ENCODE measurements at regions not wholly inside any gene's neighbourhood (a gene's known extent, or its start where the extent isn't known, plus 50 kb on each side); places are given as distances from the start of the nearest gene placed in this dataset.
A peak's percentile ranks its signal among the peaks of the same experiment; 100 is the strongest.

DNA sequence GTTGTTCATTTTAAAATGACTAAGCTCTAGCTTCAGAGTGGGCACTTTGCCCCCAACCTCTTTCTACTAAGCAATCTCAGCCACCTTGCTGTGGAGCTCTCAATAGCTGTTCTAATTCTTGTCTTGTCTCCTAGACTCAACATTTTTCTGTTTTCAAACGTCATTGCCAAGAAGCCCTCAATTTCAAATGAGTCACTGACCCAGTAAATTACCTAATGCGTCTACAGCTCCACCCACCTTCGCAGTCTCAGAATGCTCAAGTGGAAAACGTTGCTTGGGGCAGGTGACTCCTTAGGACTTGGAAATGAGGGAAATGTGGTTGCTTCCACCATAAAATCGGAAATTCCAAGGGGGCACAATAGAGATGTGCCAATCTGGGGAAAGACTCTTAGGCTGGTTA, 59.0 kb downstream of the ING2 start:
- 66 to 73% methylated on average over 5 of the region's 5 CpGs for WGBS, 2 donors
- intact Hi-C loops (cut with DNase I) = no loop called here
- Histone ChIP-seq H3K9me3 (no peaks in the 10 kb centered on the region), H3K27me3 (no peaks in the 10 kb centered on the region), H3K4me1 (no peaks in the 10 kb centered on the region), H3K4me3 (no peak overlapping the region), H3K36me3 (replicated peaks in 1 of 2; ENCODE audit: insufficient read depth in 1 of 2, low read depth in 2 of 2) (no peaks in the 10 kb centered on the region), H3K27ac (no peak overlapping the region)
- no peak for ATAC-seq
- no peak for TF ChIP-seq POLR2A (IDR thresholded peaks at IDR 0.05)
- TF ChIP-seq, protein P1, sequence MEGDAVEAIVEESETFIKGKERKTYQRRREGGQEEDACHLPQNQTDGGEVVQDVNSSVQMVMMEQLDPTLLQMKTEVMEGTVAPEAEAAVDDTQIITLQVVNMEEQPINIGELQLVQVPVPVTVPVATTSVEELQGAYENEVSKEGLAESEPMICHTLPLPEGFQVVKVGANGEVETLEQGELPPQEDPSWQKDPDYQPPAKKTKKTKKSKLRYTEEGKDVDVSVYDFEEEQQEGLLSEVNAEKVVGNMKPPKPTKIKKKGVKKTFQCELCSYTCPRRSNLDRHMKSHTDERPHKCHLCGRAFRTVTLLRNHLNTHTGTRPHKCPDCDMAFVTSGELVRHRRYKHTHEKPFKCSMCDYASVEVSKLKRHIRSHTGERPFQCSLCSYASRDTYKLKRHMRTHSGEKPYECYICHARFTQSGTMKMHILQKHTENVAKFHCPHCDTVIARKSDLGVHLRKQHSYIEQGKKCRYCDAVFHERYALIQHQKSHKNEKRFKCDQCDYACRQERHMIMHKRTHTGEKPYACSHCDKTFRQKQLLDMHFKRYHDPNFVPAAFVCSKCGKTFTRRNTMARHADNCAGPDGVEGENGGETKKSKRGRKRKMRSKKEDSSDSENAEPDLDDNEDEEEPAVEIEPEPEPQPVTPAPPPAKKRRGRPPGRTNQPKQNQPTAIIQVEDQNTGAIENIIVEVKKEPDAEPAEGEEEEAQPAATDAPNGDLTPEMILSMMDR (IDR thresholded peaks at IDR 0.05) = no peak
- DNase-seq = no peak

DNA sequence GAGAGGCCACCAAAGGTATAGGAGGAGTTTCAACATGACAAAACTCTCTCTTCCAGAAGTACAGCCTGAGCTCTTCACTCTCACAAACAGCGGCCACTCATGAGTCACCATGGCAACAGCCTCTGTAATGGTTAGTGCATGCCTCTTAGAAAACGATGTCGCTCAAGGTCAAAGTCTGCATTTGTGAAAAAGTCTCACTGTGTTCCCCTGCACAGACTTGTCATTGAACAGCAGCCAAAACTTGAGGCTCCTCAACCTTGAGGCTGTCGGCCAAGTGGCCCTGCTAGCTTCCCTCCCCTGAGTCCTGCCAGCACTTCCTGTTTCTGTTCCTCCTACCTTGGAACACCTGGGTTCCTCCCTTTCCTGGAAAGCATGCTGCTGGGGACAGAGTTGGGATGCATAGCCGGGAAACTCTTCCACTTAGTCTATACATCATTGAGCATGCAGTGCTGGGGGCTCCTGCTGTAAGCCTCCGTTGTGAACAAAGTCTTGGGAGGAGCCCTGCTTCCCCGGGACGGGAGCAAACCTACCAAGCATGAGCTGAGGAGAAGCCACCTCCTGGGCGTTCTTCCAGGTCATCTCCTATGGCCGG, 66.6 kb downstream of the ING2 start:
- peak; percentile 88 to 97 (median 94) for DNase-seq
- Histone ChIP-seq H3K4me3 (no peak overlapping the region), H3K27me3 (no peaks in the 10 kb centered on the region), H3K4me1 (peaks cover 16% of the 10 kb centered on the region), H3K27ac (peak overlapping the region in 3 of 4 donors; percentile 47 to 76 (median 76)), H3K36me3 (replicated peaks in 1 of 2; ENCODE audit: insufficient read depth in 1 of 2, low read depth in 2 of 2) (no peaks in the 10 kb centered on the region), H3K9me3 (no peaks in the 10 kb centered on the region)
- ATAC-seq = peak; percentile 98
- TF ChIP-seq, protein P1 (IDR thresholded peaks at IDR 0.05) = peak in 1 of 7 experiments; percentile 1
- TF ChIP-seq POLR2A (IDR thresholded peaks at IDR 0.05) = peak in 1 of 3 donors; percentile 10
- intact Hi-C loops (cut with DNase I) = no loop called here
- WGBS, 2 donors = 12 to 18% methylated on average over 10 of the region's 10 CpGs

DNA sequence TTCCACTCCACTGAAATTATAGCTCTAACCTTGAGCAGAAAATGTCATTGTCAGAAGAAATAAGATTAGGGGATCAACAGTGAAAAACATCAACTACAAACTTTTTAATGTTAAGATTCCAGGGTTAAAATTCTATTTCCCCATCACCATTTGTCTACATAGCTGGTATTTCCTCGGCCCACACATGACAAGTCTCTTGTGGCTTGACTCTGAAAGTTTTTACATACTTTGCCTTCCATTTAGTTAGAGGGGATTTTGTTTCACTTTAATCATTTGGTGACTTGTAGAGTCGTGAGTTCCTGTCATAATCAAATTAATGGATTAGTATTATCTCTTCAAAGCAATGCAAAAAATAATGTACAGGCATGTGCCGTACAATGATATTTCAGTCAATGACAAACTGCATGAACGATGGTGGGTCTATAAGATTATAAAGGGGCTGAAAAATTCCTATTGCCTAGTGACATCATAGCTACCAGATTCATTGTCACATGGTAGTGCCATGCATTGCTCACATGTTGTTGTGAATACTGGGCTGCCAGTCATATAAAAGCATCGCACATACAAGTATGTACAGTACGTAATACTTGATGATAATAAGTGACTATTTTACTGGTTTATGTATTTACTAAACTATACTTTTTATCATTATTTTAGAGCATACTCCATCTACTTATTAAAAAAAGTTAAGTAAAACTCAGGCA, 72.0 kb downstream of the ING2 start:
- no peak overlapping the region for H3K27ac ChIP-seq
- intact Hi-C loops (cut with DNase I) = no loop called here
- ATAC-seq = no peak

DNA sequence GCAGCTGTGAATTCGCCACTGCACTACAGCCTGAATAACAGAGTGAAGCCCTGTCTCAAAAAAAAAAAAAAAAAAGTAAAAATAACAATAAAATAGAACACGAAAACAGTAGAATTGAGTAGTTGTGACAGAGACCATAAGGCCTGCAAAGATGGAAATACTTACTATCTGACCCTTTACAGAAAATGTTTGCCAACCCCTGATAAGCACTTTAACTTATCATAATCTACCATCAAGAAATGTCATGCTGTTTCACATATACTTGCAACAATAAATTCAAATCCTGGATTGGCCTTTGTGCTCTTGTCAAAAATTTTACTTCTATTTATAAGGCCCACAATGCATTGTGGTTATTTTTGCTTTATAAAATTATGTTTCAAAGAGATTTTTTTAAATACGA, 75.5 kb downstream of the ING2 start:
- H3K27me3 ChIP-seq = no peaks in the 10 kb centered on the region
- H3K27ac ChIP-seq = no peak overlapping the region
- ATAC-seq = no peak
- WGBS, 2 donors = 77 to 93% methylated on average over 3 of the region's 3 CpGs
- TF ChIP-seq, protein P1 (IDR thresholded peaks at IDR 0.05) = no peak
- no peak for TF ChIP-seq POLR2A (IDR thresholded peaks at IDR 0.05)
- no peak for DNase-seq
- H3K4me1 ChIP-seq = no peaks in the 10 kb centered on the region
- no peaks in the 10 kb centered on the region for H3K9me3 ChIP-seq
- intact Hi-C loops (cut with DNase I) = no loop called here
- H3K36me3 ChIP-seq (replicated peaks in 1 of 2; ENCODE audit: insufficient read depth in 1 of 2, low read depth in 2 of 2) = no peaks in the 10 kb centered on the region
- H3K4me3 ChIP-seq = no peak overlapping the region

More for the DNA sequence above, 72.0 kb downstream of the ING2 start:
- H3K4me3 ChIP-seq = no peak overlapping the region
- no peak for DNase-seq
- TF ChIP-seq, protein P1 (IDR thresholded peaks at IDR 0.05) = no peak
- TF ChIP-seq POLR2A (IDR thresholded peaks at IDR 0.05) = no peak
- WGBS, 2 donors = 68 to 76% methylated on average over 6 of the region's 6 CpGs
- H3K27me3 ChIP-seq = no peaks in the 10 kb centered on the region
- H3K4me1 ChIP-seq = peaks cover 5% of the 10 kb centered on the region
- no peaks in the 10 kb centered on the region for H3K9me3 ChIP-seq
- H3K36me3 ChIP-seq (replicated peaks in 1 of 2; ENCODE audit: insufficient read depth in 1 of 2, low read depth in 2 of 2) = no peaks in the 10 kb centered on the region

DNA sequence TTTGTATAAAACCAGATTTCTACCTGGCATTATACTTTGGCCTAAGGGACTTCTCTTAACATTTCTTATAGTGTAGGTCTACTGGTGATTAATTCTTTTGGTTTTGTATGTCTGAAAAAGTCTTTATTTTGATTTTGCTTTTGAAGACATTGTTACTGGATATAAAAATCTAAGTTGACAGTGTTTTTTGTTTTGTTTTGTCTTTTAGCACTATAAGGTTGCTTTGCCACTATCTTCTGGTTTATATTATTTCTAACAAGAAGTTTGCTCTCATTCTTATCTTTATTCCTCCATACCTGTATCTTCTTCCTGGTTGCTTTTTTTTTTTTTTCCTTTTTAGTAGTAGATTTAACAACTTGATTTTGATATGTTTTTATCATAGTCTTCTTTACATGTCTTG, 76.0 kb downstream of the ING2 start:
- intact Hi-C loops (cut with DNase I) = no loop called here
- no peak overlapping the region for H3K4me3 ChIP-seq
- no peaks in the 10 kb centered on the region for H3K9me3 ChIP-seq
- TF ChIP-seq, protein P1 (IDR thresholded peaks at IDR 0.05) = no peak
- no peak for TF ChIP-seq POLR2A (IDR thresholded peaks at IDR 0.05)
- DNase-seq (no peak), ATAC-seq (no peak)
- no peaks in the 10 kb centered on the region for H3K27me3 ChIP-seq
- no peak overlapping the region for H3K27ac ChIP-seq
- H3K4me1 ChIP-seq = no peaks in the 10 kb centered on the region
- no peaks in the 10 kb centered on the region for H3K36me3 ChIP-seq (replicated peaks in 1 of 2; ENCODE audit: insufficient read depth in 1 of 2, low read depth in 2 of 2)

Data from body of pancreas (tissue), 4 donors.